T-helper 17 cell (primary cell): ENCODE measurements at regions not wholly inside any gene's neighbourhood (a gene's known extent, or its start where the extent isn't known, plus 50 kb on each side); places are given as distances from the start of the nearest gene placed in this dataset.

ENCODE experiments used
- ATAC-seq: fragments of 150-1000 bp; cut with Tn5 transposase; 2 replicates; pipeline ENCODE4 v1.10.0; 2021; ENCODE audit warnings: mild to moderate bottlenecking, moderate library complexity
- DNase-seq, 3 donors: peaks; one replicate each; pipeline versions ENCODE4 v3.0.0 to v3.0.0-alpha.2; 2020 to 2021
- H3K9me3 ChIP-seq: one replicate; pipeline ENCODE4 v1.7.0; 2013; ENCODE audit warnings: low read length, mild to moderate bottlenecking; ENCODE audit not compliant: control insufficient read depth, poor library complexity, severe bottlenecking
- H3K27ac Mint-ChIP-seq: one replicate; pipeline ENCODE4 v1.8.0; 2022; ENCODE audit warnings: mild to moderate bottlenecking, moderate library complexity, mixed read lengths
- H3K27me3 Mint-ChIP-seq: one replicate; pipeline ENCODE4 v1.8.0; 2022; ENCODE audit warnings: mixed read lengths
- H3K36me3 Mint-ChIP-seq: one replicate; pipeline ENCODE4 v1.8.0; 2022; ENCODE audit warnings: low read depth, mixed read lengths
- H3K4me1 Mint-ChIP-seq: one replicate; pipeline ENCODE4 v1.8.0; 2022; ENCODE audit warnings: mild to moderate bottlenecking, mixed read lengths
- H3K4me3 Mint-ChIP-seq: one replicate; pipeline ENCODE4 v1.8.0; 2022; ENCODE audit warnings: mild to moderate bottlenecking, moderate library complexity, mixed read lengths

DNA sequence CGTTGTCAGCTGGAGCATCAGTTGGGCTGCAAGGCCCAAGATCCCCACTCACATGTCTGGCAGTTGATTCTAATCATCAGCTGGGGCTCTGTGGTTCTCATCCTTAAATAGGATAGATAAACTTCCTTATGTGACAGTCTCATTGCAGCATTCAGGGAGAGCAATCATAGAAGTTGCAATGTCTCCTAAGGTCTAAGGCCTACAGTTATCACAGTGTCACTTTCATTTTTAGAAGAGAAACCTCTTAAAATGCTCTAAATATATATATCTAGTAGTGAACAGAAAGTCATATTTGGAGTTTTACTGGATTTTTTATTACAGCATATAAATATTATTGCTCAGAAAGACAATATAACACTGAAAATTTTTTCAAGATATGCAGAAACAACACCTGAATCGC is 226.0 kb upstream of the PPP1R2C start:
- Mint-ChIP-seq H3K27ac (no peak overlapping the region), H3K36me3 (no peaks in the 10 kb centered on the region), H3K27me3 (no peaks in the 10 kb centered on the region), H3K4me1 (peaks cover 2% of the 10 kb centered on the region), H3K4me3 (no peak overlapping the region)
- ATAC-seq (no peak), DNase-seq (no peak)
- H3K9me3 ChIP-seq: no peaks in the 10 kb centered on the region

- Mint-ChIP-seq H3K4me1 (peaks cover 2% of the 10 kb centered on the region), H3K27me3 (no peaks in the 10 kb centered on the region), H3K27ac (no peak overlapping the region), H3K4me3 (no peak overlapping the region), H3K36me3 (no peaks in the 10 kb centered on the region)
- DNase-seq (no peak), ATAC-seq (no peak)
- no peaks in the 10 kb centered on the region for H3K9me3 ChIP-seq
Observed at GRCh38 chrX:43005561-43005960, 227.6 kb upstream of the PPP1R2C start.

DNA sequence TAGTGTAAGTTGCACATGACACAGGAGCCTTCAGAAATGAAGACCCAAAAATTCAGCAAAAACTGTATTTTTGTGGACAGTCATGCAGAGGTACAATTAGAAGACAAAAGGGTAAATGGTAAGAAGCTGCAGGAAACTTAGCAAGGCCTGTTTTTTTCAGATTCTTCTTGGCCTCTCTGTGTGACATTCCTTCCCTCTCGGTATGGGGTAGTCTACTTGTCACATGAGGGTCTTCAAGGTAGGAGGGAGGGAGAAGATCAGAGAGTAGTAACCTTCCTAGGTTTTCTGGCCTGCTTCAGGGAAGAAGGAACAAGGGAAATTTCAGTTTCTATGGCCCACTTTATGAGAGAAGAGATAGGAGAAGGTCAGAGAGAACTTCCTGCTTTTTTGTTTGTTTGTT is 230.4 kb upstream of the PPP1R2C start:
- peaks cover 2% of the 10 kb centered on the region for H3K4me1 Mint-ChIP-seq
- H3K4me3 Mint-ChIP-seq: no peak overlapping the region
- ATAC-seq: no peak
- no peaks in the 10 kb centered on the region for H3K36me3 Mint-ChIP-seq
- H3K9me3 ChIP-seq: no peaks in the 10 kb centered on the region
- H3K27ac Mint-ChIP-seq: no peak overlapping the region
- no peak for DNase-seq
- H3K27me3 Mint-ChIP-seq: no peaks in the 10 kb centered on the region

DNA sequence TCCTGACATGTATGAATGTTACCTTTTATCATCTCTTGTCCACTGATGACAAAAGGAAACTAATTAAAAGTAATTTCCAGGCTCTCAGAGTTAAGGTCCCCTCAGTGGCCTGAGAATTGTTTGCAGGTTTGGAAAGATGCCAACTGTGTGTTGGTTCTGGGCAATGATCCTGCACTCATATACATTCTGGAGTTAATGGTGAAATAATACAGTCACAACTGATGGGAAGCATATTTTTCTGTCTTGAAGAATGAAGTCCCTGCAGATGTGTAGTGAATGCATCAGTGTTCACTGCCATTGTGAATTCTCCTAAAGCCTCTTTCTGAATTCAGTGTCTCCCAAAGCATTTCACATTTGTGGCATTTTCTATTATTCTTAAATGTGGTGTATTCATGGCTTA is 238.1 kb upstream of the PPP1R2C start:
- H3K36me3 Mint-ChIP-seq: no peaks in the 10 kb centered on the region
- DNase-seq (no peak), ATAC-seq (no peak)
- no peaks in the 10 kb centered on the region for H3K27me3 Mint-ChIP-seq
- H3K4me1 Mint-ChIP-seq: no peaks in the 10 kb centered on the region
- H3K4me3 Mint-ChIP-seq: no peak overlapping the region
- H3K9me3 ChIP-seq: no peaks in the 10 kb centered on the region
- no peak overlapping the region for H3K27ac Mint-ChIP-seq

GRCh38 chrX:43018031-43018430 is 240.1 kb upstream of the PPP1R2C start:
- Mint-ChIP-seq H3K36me3 (peaks cover 2% of the 10 kb centered on the region), H3K4me3 (no peak overlapping the region), H3K4me1 (no peaks in the 10 kb centered on the region), H3K27ac (no peak overlapping the region), H3K27me3 (no peaks in the 10 kb centered on the region)
- H3K9me3 ChIP-seq: no peaks in the 10 kb centered on the region
- DNase-seq (no peak), ATAC-seq (no peak)

DNA sequence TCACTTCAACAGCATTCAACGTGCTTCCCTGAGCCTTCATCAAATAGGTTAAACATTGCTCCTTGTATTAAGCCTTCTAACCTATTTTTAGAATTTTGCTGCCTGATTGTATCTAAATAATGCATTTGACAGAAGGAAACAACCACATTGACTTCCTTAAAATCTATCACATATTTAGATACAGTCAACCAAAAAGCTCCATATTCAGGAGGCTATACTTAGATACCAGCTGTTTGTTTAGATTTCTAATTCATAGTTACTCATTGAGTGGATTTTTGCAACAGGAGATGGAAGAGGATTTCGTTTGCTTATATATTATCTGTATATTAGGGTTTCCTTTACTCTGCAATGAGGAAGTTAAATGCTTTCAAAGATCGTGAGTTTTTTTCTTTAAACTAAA is 241.1 kb upstream of the PPP1R2C start:
- H3K4me3 Mint-ChIP-seq: no peak overlapping the region
- H3K36me3 Mint-ChIP-seq: peaks cover 2% of the 10 kb centered on the region
- H3K27ac Mint-ChIP-seq: no peak overlapping the region
- ATAC-seq: no peak
- H3K9me3 ChIP-seq: no peaks in the 10 kb centered on the region
- H3K4me1 Mint-ChIP-seq: no peaks in the 10 kb centered on the region
- H3K27me3 Mint-ChIP-seq: no peaks in the 10 kb centered on the region
- DNase-seq: no peak

DNA sequence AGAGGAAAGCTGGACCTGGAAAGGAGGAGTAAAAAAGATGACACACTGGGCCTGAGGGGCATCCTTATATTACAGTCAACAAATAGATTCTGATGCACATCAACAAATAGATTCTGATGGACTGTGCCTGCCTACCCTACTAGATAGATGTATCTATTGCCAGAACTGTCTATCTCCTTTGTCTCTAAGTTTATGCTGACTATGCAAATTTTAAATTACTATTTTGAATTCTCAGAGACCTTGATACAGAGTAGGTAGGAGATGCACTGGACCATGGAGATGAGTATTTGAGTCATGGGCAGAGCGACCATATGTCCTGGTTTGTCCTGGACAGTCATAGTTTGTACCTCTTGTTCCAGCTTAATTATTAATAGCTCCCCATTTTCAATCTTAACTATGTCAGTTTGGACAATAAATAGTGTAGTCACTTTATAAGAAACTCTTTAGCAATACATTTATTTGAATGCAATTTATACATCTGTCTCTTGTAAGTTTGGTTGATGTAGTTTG is 247.9 kb upstream of the PPP1R2C start:
- no peaks in the 10 kb centered on the region for H3K4me1 Mint-ChIP-seq
- no peak overlapping the region for H3K4me3 Mint-ChIP-seq
- ATAC-seq (no peak), DNase-seq (no peak)
- no peaks in the 10 kb centered on the region for H3K27me3 Mint-ChIP-seq
- H3K9me3 ChIP-seq: no peaks in the 10 kb centered on the region
- peaks cover 3% of the 10 kb centered on the region for H3K36me3 Mint-ChIP-seq
- H3K27ac Mint-ChIP-seq: no peak overlapping the region

DNA sequence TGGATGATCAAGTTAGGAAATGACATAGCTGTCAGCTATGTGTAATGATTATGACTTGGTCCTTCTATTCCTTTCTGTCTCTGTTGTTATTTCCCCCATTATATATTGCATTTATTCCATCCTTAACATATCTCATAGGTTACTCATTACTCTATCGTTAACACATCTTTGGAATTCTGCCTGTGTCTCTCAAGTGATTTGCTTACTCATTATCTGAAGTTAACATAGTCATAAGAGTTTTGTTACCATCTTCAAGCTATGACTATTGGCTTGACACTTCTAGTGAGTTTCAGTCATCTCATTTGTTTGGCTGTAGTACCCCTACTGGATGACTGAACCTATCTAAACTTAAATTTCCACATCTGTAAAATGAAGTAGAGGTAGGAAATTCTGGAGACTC is 286.1 kb upstream of the PPP1R2C start:
- no peak overlapping the region for H3K27ac Mint-ChIP-seq
- ATAC-seq (no peak), DNase-seq (no peak)
- no peaks in the 10 kb centered on the region for H3K4me1 Mint-ChIP-seq
- no peaks in the 10 kb centered on the region for H3K9me3 ChIP-seq
- no peaks in the 10 kb centered on the region for H3K36me3 Mint-ChIP-seq
- H3K4me3 Mint-ChIP-seq: no peak overlapping the region
- H3K27me3 Mint-ChIP-seq: no peaks in the 10 kb centered on the region

DNA sequence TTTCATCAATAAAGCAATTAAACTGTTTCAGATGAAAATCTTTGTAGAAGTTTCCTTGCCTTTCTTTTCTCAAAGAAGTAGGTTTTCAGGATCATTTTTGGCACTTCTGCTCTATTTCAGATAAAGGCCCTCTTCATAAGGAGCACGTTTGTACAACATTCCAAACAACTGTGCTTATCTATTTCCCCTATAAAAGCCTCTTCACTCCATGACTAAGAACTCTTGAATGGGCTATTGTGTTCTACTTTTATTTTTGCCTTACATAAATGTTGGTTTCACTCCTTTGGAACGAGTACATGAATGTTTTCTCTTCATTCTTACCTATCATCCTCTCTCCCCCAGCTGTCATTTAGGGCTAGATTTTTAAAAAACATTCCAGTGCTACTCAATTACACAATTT is 288.0 kb upstream of the PPP1R2C start:
- ATAC-seq: no peak
- no peak overlapping the region for H3K4me3 Mint-ChIP-seq
- no peak overlapping the region for H3K27ac Mint-ChIP-seq

DNA sequence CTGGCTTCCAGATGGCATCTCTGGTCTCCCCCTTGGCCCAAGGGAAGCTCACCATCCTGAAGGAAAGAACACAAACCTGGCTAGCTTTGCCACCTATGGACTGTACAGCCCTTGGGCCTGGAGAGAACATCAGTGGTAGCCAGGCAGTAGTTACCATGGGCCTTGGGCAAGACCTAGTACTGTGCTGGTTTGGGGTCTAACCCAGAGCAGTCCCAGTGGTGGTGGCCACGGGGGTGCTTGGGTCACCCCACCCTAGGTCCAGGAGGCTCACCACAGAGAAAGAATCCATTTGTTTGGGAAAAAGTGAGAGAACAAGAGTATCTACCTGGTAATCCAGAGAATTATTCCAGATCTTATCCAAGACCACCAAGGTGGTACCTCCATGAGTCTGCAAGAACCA is 290.7 kb upstream of the PPP1R2C start:
- H3K4me1 Mint-ChIP-seq: no peaks in the 10 kb centered on the region
- ATAC-seq (no peak), DNase-seq (no peak)
- H3K27ac Mint-ChIP-seq: no peak overlapping the region
- no peaks in the 10 kb centered on the region for H3K36me3 Mint-ChIP-seq
- H3K27me3 Mint-ChIP-seq: no peaks in the 10 kb centered on the region
- no peak overlapping the region for H3K4me3 Mint-ChIP-seq
- H3K9me3 ChIP-seq: no peaks in the 10 kb centered on the region

More for the DNA sequence above, 288.0 kb upstream of the PPP1R2C start:
- no peaks in the 10 kb centered on the region for H3K9me3 ChIP-seq
- Mint-ChIP-seq H3K27me3 (no peaks in the 10 kb centered on the region), H3K36me3 (no peaks in the 10 kb centered on the region), H3K4me1 (no peaks in the 10 kb centered on the region)
- DNase-seq: no peak

GRCh38 chrX:43083016-43083415 is 305.1 kb upstream of the PPP1R2C start:
- no peak overlapping the region for H3K4me3 Mint-ChIP-seq
- H3K9me3 ChIP-seq: no peaks in the 10 kb centered on the region

DNA sequence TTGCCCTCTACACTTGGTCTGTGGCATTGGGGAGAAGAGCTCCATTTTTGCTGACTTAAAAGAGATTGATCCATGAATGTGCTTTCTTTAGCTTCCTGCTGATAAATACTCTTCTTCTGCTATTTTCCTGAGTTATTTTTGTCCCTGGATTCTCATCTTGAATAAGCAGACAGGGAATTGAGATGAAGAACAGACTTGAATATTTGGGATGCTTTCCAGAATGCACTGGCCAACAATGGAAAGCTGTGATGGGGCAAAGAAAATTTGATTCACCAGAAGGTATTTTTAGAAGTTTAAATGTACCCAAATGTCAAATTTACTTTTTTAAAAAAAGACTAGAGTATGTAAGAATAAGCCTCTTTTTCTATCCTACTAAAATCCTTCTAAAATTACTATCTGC is 309.9 kb upstream of the PPP1R2C start:
- Mint-ChIP-seq H3K4me3 (no peak overlapping the region), H3K36me3 (peaks cover 2% of the 10 kb centered on the region), H3K27me3 (no peaks in the 10 kb centered on the region), H3K27ac (no peak overlapping the region), H3K4me1 (no peaks in the 10 kb centered on the region)
- no peak for ATAC-seq
- no peaks in the 10 kb centered on the region for H3K9me3 ChIP-seq
- no peak for DNase-seq

More at GRCh38 chrX:43083016-43083415, 305.1 kb upstream of the PPP1R2C start:
- Mint-ChIP-seq H3K27ac (no peak overlapping the region), H3K4me1 (no peaks in the 10 kb centered on the region), H3K36me3 (peaks cover 2% of the 10 kb centered on the region), H3K27me3 (no peaks in the 10 kb centered on the region)
- ATAC-seq (no peak), DNase-seq (no peak)

- no peak overlapping the region for H3K4me3 Mint-ChIP-seq
- DNase-seq (no peak), ATAC-seq (no peak)
- no peaks in the 10 kb centered on the region for H3K9me3 ChIP-seq
- H3K27me3 Mint-ChIP-seq: no peaks in the 10 kb centered on the region
- no peak overlapping the region for H3K27ac Mint-ChIP-seq
- H3K36me3 Mint-ChIP-seq: no peaks in the 10 kb centered on the region
- peaks cover 2% of the 10 kb centered on the region for H3K4me1 Mint-ChIP-seq
Observed at GRCh38 chrX:43096830-43097229, 318.9 kb upstream of the PPP1R2C start.

- ATAC-seq (no peak), DNase-seq (no peak)
- peak overlapping the region; percentile 21 for H3K27ac Mint-ChIP-seq
- H3K4me3 Mint-ChIP-seq: peak overlapping the region; percentile 56
- peaks cover 7% of the 10 kb centered on the region for H3K4me1 Mint-ChIP-seq
- no peaks in the 10 kb centered on the region for H3K27me3 Mint-ChIP-seq
- H3K36me3 Mint-ChIP-seq: no peaks in the 10 kb centered on the region
- no peaks in the 10 kb centered on the region for H3K9me3 ChIP-seq
Observed at GRCh38 chrX:43106009-43106408, 328.0 kb upstream of the PPP1R2C start.
